IPS-NIHi11 (cell line): ENCODE measurements at regions not wholly inside any gene's neighbourhood (a gene's known extent, or its start where the extent isn't known, plus 50 kb on each side); places are given as distances from the start of the nearest gene placed in this dataset.
"Not testable (repeated sequence)": the region's sequence is repeated elsewhere in the genome, so short reads cannot be mapped to it uniquely, and the experiment has no call there.

Experiments
- DNase-seq: peaks from one replicate; pipeline ENCODE4 v3.0.0; 2012; ENCODE audit warnings: mixed read lengths, low spot score

DNA sequence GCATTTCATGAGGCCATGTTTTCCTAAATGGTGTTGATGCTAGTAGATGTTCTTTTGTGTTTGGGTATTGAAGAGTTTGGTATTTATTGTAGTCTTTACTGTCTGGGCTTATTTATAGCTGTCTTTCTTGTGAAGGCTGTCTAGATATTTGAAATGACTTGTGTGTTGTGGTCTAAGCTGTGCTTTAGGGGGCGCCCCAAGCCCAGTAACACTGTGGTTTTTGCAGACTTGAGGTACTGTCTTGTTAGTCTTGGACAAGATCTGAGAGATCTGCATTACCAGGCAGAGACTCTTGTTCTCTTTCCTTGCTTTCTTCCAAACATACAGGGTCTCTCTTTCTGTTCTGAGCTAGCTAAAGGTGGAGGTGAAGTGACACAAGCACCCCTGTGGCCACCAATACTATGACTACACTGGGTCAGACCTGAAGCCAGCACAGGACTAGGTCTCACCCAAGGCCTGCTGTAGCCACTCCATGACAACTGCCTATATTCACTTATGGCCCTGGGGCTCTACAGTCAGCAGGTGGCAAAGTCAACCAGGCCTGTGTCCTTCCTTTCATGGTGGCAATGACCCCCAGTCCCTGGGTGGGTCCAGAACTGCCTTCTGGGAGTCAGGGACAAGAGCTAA, 152.1 kb upstream of the TBC1D5 start:
- peak; percentile 20 for DNase-seq

DNA sequence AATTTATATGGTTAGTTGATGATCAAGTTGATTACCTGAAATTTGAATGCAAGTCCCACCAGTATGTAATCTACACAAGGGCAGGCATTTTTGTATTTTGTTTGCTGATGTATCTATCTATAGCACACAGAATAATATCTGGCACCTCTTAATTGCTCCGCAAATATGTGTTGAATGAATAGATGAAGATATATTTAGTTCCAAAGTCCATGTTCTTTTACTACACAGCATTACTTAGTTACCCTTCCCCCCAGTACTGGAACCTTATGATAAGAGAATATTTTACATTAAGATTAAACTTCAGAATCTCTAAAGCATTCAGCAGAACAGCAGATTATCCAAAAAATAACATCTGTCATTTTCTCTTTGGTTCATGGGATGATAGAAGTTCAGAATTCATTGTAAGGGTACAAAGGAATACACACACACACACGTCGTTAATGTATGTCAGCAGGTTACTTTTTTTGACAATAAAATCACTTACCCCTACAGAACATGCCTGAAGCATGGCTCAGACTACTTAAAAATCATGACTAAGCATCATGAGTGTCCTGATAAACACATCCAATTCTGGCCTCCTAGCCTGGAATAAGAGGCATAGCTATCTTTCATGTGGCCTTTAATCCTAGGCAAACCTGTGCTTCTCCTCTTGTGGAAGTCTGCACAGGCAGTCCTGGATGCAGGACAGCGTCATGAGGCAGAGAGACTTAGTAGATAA, 148.9 kb upstream of the TBC1D5 start:
- no peak for DNase-seq

DNA sequence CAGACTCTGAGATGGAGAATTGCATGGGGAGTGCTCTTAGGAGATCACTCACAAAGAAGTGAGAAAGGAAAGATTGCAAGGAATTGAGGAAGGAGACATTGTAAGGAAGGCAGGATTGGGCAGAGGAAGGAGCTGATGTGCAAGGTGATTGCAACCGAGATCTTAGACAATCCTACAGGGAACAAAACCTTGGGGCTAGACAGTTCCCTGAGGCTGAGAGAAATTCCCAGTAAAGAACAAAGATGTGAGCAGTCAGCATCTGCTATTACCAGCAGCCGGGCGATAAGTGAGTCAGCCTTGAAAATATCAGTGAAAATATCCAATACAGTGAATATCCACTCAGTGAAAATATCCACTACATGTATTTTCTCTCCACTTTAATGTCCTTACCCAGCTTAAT, 143.6 kb upstream of the TBC1D5 start:
- no peak for DNase-seq

DNA sequence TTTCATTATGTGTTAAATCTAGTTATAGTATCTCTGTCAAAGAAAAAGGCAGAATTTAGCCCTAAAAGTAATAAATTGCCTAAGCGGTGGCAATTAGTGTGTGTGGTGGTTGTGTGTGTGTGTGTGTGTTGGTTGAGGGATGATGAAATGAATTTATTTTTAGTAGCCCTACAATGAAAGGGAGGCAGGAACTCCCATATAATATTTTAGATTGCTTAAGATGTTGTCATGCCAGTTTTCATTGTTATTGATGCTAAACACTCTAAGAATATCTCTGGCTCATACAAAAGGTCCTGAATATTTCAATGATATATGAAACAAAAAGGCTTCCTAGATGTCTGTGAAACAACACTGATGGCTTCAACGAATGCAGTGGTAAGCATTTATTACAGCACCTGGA, 140.6 kb upstream of the TBC1D5 start:
- DNase-seq: no peak

DNA sequence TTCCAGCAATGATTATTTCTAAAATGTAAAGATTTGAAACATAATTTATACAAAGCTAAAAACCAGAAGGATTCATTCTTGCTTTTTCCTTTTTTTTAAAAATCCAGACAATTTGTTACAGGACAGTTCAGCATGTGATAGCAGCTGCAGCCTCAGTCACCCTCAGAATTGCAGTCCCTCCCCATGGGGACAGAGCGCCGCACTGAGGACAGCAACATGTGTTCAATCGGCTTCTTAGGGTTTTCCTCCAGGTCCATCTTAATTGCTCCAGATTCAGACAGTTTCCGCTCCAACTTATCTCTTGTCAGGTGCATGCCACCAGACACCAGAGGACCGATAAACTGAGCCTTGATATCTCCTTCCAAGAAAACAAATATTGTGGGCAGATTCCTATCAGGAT, 134.9 kb upstream of the TBC1D5 start:
- DNase-seq: no peak

DNA sequence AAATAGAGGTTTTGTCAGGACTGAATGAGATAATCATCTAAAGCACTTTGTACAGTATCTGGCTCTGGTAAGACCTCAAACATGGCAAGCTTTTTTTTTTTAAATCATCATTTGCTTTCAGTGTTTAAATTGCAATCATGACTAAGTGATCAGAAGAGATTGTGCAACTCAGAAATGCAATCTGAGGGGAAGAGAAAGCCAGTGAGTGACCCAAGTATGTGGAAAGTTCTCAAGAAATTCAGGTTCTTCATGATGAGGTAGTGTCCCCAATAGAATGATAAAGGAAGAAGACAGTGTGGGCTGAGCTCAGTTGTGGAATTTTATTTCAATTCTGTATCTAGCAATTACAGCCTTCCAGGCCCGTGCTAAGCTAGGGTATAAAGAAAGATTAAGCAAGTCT, 132.2 kb upstream of the TBC1D5 start:
- DNase-seq: no peak

DNA sequence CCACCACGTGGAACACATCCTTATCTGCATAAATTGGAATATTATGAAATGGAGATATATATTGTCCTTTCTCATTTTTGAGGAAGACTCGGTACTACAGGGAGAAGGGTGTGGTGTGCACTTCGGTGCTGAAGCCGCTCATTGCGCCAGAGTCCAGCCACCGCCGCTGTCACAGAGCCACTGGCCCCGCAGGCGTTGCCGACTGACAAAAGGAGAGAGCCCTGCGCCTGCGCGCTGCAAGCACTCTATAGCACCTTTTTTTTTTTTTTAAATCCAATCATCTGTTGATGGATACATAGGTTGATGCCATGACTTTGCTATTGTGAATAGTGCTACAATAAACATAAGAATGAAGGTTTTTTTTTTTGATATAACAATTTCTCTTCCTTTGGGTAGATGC, 130.0 kb upstream of the TBC1D5 start:
- no peak for DNase-seq

DNA sequence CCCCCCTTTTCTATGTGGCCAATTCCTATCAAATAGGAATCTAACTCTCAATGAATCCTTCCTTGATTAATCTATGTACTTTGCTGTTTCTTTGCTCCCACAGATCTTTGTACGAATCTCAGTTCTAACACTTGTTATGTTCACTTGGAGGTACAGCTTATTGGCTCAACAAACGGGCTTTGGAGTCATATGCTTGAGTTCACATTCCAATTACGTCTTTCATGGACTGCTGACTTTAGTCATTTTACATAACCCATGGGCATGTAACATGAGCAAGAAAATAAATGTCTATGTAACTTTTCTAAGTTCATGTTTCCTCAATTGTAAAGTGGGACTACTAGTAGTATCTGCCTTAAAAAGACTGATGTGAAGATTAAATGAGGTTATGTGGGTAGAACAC, 123.2 kb upstream of the TBC1D5 start:
- DNase-seq: no peak

DNA sequence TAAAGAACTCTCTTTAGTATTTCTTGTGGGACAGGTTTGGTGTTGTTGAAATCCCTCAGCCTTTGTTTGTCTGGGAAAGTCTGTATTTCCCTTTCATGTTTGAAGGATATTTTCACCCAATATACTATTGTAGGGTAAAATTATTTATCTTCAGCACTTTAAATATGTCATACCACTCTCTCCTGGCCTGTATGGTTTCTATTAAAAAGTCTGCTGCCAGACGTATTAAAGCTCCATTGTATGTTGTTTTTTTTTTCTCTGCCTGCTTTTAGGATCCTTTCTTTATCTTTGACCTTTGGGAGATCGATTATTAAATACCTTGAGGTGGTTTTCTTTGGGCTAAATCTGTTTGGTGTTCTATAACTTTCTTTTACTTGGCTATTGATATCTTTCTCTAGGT, 119.0 kb upstream of the TBC1D5 start:
- no peak for DNase-seq

DNA sequence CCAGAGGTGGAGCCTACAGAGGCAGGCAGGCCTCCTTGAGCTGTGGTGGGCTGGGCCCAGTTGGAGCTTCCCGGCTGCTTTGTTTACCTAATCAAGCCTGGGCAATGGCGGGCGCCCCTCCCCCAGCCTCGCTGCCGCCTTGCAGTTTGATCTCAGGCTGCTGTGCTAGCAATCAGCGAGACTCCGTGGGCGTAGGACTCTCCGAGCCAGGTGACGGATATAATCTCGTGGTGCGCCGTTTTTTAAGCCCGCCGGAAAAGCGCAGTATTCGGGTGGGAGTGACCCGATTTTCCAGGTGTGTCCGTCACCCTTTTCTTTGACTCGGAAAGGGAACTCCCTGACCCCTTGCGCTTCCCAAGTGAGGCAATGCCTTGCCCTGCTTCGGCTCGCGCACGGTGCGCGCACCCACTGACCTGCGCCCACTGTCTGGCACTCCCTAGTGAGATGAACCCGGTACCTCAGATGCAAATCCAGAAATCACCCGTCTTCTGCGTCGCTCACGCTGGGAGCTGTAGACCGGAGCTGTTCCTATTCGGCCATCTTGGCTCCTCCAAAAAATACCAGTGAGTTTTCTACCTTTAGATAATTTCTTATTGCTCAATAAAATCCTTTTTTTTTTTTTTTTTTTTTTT, 118.5 kb upstream of the TBC1D5 start:
- not testable (repeated sequence) for DNase-seq

DNA sequence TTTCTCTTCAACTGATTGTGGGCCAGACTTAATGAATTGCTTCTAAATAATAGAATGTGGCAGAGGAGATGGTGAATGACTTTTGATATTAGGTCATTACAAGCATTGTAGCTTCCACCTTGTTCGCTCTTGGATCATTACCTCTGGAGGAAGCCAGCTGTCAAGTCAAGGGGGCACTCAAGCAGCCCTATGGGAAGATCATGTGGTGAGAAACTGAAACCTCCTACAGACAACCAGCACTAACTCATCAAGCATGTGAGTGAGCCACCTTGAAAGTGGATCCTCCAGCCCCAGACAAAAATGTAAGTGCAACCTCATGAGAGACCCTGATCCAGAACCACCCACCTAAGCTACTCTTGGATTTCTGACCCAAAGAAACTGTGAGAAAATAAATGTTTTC, 109.8 kb upstream of the TBC1D5 start:
- no peak for DNase-seq

DNA sequence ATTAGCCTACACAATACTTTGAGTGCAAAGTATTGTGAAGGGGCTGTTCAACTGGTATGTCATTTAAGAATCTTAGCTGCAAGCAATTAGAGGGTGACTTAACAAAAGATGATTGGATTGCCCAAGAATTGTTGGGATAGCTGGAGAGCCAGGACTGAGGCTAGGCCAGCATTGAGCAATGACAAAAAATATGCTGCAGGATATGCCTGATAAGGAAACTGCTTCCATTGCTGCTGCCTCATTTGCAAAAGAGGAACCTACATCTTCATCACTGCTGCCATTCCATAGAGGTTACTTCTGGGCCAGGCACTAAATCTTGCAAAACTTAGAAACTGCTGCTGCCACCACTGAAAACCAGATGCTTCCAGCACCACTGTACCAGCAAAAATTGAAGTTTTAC, 108.0 kb upstream of the TBC1D5 start:
- DNase-seq: no peak

DNA sequence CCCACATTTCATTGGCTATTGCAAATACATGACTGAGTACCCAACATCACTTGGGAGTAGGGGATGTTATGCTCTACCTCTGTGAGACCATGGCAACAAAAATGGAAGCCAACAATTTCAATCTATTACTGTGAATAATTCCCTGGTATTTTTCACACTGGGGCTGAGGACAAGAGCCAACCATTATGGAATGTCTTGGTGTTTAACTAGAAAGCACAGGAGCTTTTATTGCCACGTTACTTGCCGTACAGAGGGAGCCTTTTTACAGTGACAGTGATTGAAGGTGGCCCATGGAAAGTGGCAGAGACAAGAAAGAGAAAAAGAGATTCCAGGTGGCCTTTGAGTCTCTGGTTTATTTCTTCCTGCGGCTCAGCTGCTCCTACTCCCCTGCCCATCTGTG, 105.7 kb upstream of the TBC1D5 start:
- no peak for DNase-seq

DNA sequence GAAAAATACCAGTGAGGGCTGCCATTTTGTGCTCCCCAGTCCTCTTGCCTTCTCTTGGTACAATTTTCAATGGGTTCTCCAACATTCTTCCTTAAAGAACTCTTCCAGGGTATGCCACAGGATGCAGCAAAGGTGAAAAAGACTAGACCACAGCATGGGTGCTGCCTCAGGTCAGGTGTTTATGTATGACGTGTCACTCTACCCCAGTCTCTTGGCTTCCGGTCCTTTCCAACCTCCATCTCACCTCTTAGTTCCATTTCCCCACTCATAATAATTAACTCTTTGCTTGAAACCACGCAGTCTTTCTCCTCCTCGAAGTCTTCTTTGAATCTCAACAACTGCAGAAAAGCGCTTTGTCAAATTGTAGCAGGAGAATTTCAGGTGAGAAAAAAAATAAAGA, 104.7 kb upstream of the TBC1D5 start:
- no peak for DNase-seq

DNA sequence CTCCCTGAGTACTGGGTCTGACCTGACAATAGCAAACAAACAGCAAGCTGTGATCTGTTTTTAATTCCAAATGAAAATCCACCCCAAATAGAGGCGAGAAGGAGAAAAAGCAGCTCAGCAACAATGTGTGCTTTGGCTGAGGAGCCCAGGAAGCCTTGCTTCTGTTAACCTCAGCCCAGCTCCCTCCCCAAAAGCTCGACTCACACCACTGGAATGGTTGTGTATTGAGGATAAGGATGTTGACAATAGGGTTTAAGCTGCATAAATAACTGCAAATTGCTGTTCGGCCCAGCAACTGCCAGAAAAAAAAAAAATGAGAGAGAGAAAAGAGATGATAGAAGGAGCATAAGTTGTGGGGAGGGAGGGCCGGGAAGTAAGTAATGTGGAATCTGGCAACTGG, 104.0 kb upstream of the TBC1D5 start:
- DNase-seq: no peak

DNA sequence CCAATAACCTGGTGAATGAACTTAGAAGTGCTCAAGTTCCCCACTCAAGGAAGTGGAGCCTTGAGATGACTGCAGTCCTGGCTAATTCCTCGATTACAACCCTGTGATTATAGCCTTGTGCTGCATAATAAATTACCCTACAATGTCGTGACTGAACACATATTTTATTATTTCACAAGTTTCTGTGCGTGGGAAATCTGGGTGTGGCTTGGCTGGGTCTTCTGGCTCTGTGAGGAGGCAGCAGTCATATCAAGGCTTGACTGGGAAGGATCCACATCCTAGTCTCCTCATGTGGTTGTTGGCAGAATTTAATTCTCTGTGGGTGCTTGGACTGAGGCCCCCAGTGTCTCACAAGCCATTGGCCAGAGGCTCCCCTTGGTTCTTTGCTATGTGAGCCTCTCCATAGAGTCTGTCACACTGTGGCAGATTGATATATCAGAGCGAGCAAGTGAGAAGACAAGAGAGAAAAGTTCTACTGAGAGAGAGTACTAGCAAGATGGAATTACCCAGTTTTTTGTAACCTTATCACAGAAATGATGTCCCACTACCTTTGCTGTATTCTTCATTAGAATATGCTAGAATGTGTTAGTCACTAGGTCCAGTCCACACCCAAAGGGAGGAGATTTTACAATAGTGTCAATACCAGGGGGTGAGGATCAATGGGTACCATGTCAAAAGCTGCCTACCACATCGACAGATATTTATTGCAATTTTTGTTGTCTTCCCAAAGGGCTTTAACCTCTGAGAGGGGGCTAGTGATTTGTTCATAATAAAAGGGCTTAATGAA, 102.8 kb upstream of the TBC1D5 start:
- no peak for DNase-seq

DNA sequence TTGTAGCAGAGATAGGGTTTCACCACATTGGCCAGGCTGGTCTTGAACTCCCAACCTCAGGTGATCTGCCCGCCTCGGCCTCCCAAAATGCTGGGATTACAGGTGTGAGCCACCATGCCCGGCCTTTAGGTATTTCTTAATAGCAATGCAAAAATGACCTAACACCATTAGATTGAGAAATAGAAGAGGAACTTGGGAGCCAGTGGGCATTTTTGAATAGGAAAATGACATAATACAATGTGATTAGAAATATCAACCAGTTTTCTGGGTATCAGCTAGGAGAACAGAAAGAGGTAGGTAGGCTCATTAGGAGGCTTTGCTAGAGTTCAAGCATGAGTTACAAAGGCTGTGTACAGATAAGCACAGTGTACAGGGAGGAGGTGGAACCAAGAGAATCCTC, 101.8 kb upstream of the TBC1D5 start:
- DNase-seq: no peak

DNA sequence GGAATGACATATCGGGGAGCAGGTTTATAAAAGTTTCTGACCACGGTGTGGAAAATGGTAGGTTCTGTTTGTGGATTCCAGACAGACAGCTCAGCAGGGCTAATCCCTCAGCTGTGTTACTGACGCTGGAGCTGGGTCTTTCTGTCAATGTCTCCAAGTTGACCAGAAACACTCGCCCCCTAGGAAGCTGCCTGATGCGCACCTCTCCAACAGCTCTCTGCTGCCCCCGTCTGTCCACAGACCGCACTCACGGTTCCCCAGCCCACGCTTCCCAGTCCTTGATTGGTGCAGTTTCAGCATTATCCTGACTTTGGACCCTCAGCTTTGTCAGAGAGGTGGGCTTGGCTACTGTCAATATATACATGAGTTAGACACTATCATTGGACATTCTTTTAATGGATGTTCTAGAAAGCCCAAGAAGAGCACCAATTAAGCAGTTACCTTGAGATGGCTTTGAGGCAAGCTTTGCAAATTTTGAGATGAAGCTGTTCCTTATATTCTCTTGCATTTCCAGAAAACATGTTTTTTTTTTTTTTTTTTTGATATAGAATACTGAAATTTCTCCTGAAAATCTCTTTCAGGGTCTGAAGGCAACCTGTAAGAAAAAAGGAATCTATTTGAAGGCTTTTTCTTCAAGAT, 98.9 kb upstream of the TBC1D5 start:
- peak; percentile 83 for DNase-seq

DNA sequence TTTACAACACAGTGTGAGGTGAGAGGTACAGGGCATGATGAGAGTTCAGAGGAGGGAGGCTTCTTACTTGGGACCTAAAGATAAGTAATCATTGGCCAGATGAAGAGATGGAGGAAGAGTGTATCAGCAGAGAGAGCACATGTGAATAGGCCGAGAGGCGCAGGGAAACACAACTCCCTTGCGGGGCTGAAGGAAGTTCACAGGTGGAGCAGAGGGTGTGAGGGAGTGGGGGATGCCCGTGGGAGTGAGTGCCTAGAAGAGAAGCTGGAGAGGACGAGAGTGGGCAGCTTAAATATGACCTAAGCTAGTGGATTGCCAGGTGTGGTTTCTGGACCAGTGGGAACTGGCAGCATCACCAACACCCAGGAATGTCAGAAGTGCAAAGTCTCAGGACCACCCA, 98.2 kb upstream of the TBC1D5 start:
- no peak for DNase-seq

DNA sequence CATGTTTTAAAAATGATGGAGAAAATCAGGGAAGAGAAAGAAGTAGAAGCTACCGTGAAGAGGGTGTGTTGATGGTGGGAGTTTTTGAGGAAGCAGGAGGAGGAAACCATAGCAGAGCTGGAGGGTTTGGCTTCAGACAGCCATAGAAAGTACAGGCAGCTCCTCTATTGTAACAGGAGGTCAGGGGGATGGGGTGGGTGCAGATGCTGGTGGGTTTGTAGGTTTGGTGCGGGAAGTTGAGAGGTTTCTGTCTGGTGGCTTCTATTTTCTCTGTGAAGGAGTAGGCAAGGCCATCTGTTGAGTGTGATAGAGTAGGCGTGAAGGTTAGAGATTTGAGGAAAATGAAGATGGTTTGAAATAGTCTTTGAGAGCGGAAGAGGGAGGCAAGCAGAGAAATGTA, 97.7 kb upstream of the TBC1D5 start:
- no peak for DNase-seq

DNA sequence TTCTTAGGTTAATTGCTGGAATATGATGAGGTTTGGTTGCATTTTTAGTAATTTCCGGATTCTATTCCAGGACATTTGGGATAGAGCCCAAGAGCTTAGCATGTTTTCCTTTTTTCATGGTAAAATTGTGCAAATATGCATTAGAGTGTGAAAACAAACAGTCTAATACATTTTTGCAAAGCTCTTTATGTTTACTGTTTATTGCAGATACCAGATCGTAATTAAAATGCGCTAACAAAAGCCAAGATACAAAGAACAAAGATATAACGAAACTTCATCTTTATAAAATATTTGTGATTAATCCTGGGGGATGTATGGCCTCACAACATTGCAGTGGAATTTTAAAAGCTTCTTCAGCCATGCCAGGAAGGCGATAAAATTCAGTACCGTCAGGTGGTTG, 94.5 kb upstream of the TBC1D5 start:
- DNase-seq: no peak

DNA sequence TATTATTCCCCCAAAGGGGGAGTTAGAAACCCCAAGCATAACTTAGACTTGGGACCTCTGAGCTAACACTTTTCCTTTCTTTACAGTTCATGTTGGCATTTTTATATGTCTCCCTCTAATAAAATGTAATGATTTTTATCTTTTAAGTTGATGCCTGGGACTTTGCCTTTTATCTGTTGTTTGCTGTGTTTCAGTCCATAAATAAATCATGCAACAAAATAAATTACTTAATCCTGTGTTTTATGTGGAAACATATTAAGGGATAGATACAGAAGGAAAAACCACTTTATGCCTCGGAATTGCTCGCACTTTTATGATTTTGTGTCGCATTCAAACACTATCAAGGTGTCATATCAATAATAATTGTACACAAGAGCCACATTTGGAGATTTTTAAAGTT, 93.7 kb upstream of the TBC1D5 start:
- no peak for DNase-seq
